ENCODE measurements at regions not wholly inside any gene's neighbourhood (a gene's known extent, or its start where the extent isn't known, plus 50 kb on each side); places are given as distances from the start of the nearest gene placed in this dataset.

- TF ChIP-seq, protein P1, sequence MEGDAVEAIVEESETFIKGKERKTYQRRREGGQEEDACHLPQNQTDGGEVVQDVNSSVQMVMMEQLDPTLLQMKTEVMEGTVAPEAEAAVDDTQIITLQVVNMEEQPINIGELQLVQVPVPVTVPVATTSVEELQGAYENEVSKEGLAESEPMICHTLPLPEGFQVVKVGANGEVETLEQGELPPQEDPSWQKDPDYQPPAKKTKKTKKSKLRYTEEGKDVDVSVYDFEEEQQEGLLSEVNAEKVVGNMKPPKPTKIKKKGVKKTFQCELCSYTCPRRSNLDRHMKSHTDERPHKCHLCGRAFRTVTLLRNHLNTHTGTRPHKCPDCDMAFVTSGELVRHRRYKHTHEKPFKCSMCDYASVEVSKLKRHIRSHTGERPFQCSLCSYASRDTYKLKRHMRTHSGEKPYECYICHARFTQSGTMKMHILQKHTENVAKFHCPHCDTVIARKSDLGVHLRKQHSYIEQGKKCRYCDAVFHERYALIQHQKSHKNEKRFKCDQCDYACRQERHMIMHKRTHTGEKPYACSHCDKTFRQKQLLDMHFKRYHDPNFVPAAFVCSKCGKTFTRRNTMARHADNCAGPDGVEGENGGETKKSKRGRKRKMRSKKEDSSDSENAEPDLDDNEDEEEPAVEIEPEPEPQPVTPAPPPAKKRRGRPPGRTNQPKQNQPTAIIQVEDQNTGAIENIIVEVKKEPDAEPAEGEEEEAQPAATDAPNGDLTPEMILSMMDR (IDR thresholded peaks at IDR 0.05), result no peak
- no peak for TF ChIP-seq ZFX (IDR thresholded peaks at IDR 0.05; ENCODE audit: borderline replicate concordance)
Observed at GRCh38 chr4:159542296-159542695, 439.4 kb downstream of the RAPGEF2 start.

All from 22Rv1 (cell line).